Activated T-cell treated with anti-CD3 and anti-CD28 coated beads, Interleukin-2, amount 50 U/mL, for 72 hours (primary cell): ENCODE measurements at regions not wholly inside any gene's neighbourhood (a gene's known extent, or its start where the extent isn't known, plus 50 kb on each side); places are given as distances from the start of the nearest gene placed in this dataset.
"Not testable (repeated sequence)": the region's sequence is repeated elsewhere in the genome, so short reads cannot be mapped to it uniquely, and the experiment has no call there.

ENCODE experiments used
- ATAC-seq, 2 donors: fragments of 150-1000 bp; cut with Tn5 transposase; replicated peaks in 1 of 2; 2 replicates each; pipeline ENCODE4 v1.10.0; 2021; ENCODE audit warnings: moderate library complexity in 2 of 2, mild to moderate bottlenecking in 1 of 2
- DNase-seq, 2 donors: peaks; one replicate each; pipeline ENCODE4 v3.0.0; 2021 to 2022; ENCODE audit warnings: mixed read lengths in 1 of 2
- H3K27ac Mint-ChIP-seq: one replicate; pipeline ENCODE4 v1.8.0; 2022; ENCODE audit warnings: mild to moderate bottlenecking, moderate library complexity, mixed read lengths
- H3K27me3 Mint-ChIP-seq: one replicate; pipeline ENCODE4 v1.8.0; 2022; ENCODE audit warnings: low read depth, mixed read lengths
- H3K36me3 Mint-ChIP-seq, 2 donors: one replicate each; pipeline ENCODE4 v1.8.0; 2022; ENCODE audit warnings: mixed read lengths in 2 of 2, mild to moderate bottlenecking in 1 of 2; ENCODE audit not compliant: insufficient read depth in 2 of 2
- H3K4me1 Mint-ChIP-seq: one replicate; pipeline ENCODE4 v1.8.0; 2022; ENCODE audit warnings: low read depth, mixed read lengths
- H3K4me3 Mint-ChIP-seq, 2 donors: one replicate each; pipeline ENCODE4 v1.8.0; 2022; ENCODE audit warnings: mild to moderate bottlenecking in 2 of 2, mixed read lengths in 2 of 2, moderate library complexity in 2 of 2
- H3K9me3 Mint-ChIP-seq, 2 donors: one replicate each; pipeline ENCODE4 v1.8.0; 2022; ENCODE audit warnings: mixed read lengths in 2 of 2

DNA sequence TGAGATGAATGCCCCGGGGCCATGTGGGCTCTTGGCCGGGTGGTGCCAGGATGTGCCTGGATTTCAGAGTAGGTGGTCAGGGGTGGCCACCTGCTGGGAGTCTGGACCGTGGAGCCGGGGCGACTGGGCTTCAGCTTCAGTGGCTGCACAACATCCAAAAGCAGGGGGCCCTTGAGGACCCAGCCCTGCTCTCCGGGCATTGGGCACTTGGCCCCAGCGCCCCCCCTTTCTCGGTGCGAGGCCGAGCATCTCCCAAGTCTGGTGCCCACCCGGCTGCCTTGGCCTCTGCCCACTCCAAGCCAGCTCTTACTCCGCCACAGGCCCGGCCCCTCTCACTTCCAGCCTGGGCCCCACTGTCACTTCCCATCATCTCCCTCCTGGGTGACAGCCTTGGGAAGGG lies 4429.0 kb upstream of the TPTE start:
- H3K9me3 Mint-ChIP-seq, H3K4me1 Mint-ChIP-seq, H3K4me3 Mint-ChIP-seq, H3K27me3 Mint-ChIP-seq, H3K36me3 Mint-ChIP-seq, H3K27ac Mint-ChIP-seq, DNase-seq, ATAC-seq: not testable (repeated sequence)

DNA sequence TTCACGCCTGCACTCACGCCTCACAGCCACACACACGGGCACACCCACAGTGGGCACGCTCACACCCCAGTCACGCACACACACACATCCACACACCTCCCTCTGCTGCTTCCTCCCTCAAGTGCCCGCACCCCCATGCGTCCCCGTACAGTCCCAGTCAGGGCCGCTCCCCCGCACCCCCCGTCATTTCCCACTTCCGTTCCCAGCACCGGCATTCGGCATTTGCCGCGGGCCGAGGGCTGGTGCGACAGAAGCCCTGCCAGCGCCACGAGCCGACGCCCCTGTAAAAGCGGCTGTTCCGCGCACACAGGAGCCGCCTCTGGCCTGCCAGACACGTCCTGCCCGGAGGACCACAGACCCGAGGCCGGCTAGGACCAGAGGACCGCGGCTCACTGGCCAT lies 4428.0 kb upstream of the TPTE start:
- not testable (repeated sequence) for H3K27ac Mint-ChIP-seq, H3K9me3 Mint-ChIP-seq, H3K4me3 Mint-ChIP-seq, H3K36me3 Mint-ChIP-seq, H3K4me1 Mint-ChIP-seq, H3K27me3 Mint-ChIP-seq
- ATAC-seq: peak; percentile 32 to 65
- DNase-seq: peak in 1 of 2 donors; percentile 18

DNA sequence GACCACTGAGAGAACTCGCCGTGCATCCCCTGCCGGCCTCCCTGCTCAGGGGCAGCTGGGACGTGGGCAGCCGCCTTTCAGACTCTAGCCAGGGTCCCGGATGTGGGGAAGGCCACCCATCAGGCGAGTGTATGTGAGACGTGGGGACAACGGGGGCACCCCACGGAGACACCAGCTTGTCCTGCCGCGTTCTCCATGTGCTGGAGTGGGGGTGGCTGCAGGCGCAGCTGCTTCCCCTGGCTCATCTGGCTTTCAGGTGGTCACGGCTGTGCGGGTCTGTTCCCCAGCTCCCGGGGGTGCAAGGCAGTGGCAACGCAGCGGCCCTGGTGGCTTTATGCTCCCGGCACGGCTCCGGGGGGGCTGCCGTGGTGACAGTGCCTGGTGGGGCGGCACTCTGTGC lies 4427.5 kb upstream of the TPTE start:
- not testable (repeated sequence) for H3K27ac Mint-ChIP-seq, DNase-seq, H3K4me3 Mint-ChIP-seq, ATAC-seq, H3K27me3 Mint-ChIP-seq, H3K9me3 Mint-ChIP-seq, H3K4me1 Mint-ChIP-seq, H3K36me3 Mint-ChIP-seq

- H3K4me3 Mint-ChIP-seq, H3K27ac Mint-ChIP-seq, H3K4me1 Mint-ChIP-seq, ATAC-seq, H3K27me3 Mint-ChIP-seq, H3K9me3 Mint-ChIP-seq, H3K36me3 Mint-ChIP-seq, DNase-seq: not testable (repeated sequence)
Measured at GRCh38 chr21:6095304-6095703, 4426.1 kb upstream of the TPTE start.

GRCh38 chr21:6096560-6097424 lies 4424.6 kb upstream of the TPTE start:
- not testable (repeated sequence) for H3K27me3 Mint-ChIP-seq, H3K4me1 Mint-ChIP-seq, H3K4me3 Mint-ChIP-seq, H3K9me3 Mint-ChIP-seq, DNase-seq, ATAC-seq, H3K36me3 Mint-ChIP-seq, H3K27ac Mint-ChIP-seq

GRCh38 chr21:6097736-6098135 lies 4423.6 kb upstream of the TPTE start:
- H3K4me1 Mint-ChIP-seq, DNase-seq, H3K9me3 Mint-ChIP-seq, H3K27ac Mint-ChIP-seq, H3K4me3 Mint-ChIP-seq, H3K27me3 Mint-ChIP-seq, ATAC-seq, H3K36me3 Mint-ChIP-seq: not testable (repeated sequence)

- ATAC-seq, H3K9me3 Mint-ChIP-seq, H3K27me3 Mint-ChIP-seq, H3K27ac Mint-ChIP-seq, H3K4me3 Mint-ChIP-seq, H3K36me3 Mint-ChIP-seq, H3K4me1 Mint-ChIP-seq, DNase-seq: not testable (repeated sequence)
Measured at GRCh38 chr21:6098191-6098935, 4423.0 kb upstream of the TPTE start.

GRCh38 chr21:6101588-6101987 lies 4419.8 kb upstream of the TPTE start:
- ATAC-seq, H3K4me3 Mint-ChIP-seq, H3K9me3 Mint-ChIP-seq, H3K27ac Mint-ChIP-seq, H3K4me1 Mint-ChIP-seq, DNase-seq, H3K36me3 Mint-ChIP-seq, H3K27me3 Mint-ChIP-seq: not testable (repeated sequence)

GRCh38 chr21:6104546-6104945 lies 4416.8 kb upstream of the TPTE start:
- not testable (repeated sequence) for H3K27ac Mint-ChIP-seq, H3K36me3 Mint-ChIP-seq, H3K9me3 Mint-ChIP-seq, H3K4me3 Mint-ChIP-seq, H3K4me1 Mint-ChIP-seq, ATAC-seq, DNase-seq, H3K27me3 Mint-ChIP-seq

DNA sequence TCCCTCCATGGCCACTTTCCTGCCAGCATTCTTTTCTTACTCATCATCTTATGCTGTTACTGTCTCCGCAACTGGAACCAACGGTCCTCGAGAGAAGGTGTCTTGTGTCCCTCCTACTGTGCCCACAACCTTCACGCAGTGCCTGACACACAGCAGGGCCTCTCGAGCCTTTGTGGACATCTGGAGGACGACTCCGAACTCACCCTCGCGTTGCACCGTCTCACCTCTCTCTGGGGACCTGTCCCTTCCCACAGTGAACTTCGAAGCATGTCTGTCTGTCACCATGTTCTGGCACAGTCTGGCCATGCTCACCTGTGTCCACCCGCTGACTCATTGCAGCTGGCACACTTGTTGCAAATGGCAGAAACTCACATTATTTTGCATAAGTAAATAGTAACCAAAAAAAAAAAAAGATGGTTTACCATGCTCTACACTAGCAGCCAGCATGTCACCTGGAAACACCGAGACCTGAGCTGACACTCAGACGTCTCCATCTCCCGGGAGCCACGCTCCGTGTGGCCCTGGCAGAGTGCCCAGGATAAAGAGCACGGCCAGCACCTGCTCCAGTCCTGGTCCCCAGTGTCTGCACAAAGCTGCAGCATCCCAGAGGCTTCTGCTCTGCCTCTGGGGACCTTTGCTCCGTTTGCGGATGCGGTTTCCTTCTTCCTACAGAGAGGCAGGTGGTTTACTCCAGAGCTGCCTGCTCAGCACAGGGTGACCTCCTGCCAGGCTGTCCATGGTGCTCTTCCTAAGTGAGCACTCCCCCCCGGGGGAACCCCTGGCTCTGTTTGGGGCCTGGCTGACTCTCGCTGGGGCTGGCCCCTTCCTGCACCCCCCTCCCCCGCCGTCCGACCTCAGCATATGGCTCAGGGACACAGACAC lies 4414.5 kb upstream of the TPTE start:
- DNase-seq, H3K36me3 Mint-ChIP-seq, H3K9me3 Mint-ChIP-seq, H3K4me3 Mint-ChIP-seq, H3K27me3 Mint-ChIP-seq, ATAC-seq, H3K27ac Mint-ChIP-seq, H3K4me1 Mint-ChIP-seq: not testable (repeated sequence)

- not testable (repeated sequence) for ATAC-seq, H3K27ac Mint-ChIP-seq, H3K4me1 Mint-ChIP-seq, H3K36me3 Mint-ChIP-seq, H3K27me3 Mint-ChIP-seq, H3K9me3 Mint-ChIP-seq, DNase-seq, H3K4me3 Mint-ChIP-seq
Measured at GRCh38 chr21:6108894-6109293, 4412.5 kb upstream of the TPTE start.

DNA sequence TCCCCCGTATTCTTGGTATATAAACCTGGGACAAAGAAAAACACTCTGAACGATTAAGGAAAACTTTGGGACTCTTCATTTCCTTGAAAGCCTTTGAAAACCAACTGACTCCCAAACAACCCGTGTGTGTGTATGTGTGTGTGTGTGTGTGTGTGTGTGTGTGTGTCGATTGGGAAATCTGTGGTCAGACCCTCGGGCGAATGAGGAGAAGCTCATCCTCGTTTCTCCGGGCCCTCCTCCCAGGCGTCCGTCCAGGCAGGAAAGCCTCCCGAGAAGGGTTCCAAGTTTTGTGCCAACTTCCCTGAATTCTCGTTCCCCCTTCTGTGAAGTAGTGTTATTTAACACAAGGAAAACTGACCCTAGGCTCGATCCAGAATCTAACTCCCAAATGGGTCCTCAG lies 4411.6 kb upstream of the TPTE start:
- not testable (repeated sequence) for H3K27me3 Mint-ChIP-seq, H3K27ac Mint-ChIP-seq, H3K9me3 Mint-ChIP-seq, H3K36me3 Mint-ChIP-seq, DNase-seq, H3K4me3 Mint-ChIP-seq, ATAC-seq, H3K4me1 Mint-ChIP-seq

DNA sequence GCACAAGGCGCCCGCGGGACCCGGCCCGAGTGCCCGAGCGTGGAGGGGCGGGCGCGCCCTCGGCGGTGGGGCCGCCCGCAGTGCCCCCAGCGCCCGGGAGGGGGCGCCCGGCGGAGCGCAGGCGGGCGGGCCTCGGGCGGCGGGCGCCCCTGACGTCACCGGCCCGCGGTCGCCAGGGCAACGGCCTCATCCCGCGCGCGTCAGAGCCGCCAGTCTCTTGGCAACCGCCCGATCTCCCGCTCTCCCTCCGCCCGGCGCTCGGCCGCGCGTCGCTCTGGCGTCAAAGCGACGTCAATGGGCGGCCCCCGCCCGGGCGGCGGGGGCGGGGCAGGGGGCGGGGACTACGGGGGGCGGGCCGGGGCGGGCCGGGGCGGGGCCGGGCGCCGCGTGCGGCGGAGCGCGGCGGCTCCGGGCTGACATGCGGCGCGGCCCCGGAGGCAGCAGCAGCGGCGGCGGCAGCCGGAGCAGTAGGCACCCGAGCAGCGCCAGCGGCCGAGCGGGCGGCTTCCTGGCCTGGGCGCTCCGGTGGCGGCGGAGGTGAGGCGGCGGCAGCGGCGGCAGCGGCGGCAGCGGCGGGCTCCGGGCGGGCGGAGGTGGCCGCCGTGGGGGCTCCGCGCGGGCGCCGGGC lies 4410.6 kb upstream of the TPTE start:
- H3K27ac Mint-ChIP-seq, H3K27me3 Mint-ChIP-seq, H3K36me3 Mint-ChIP-seq, DNase-seq, H3K4me1 Mint-ChIP-seq, H3K4me3 Mint-ChIP-seq, H3K9me3 Mint-ChIP-seq: not testable (repeated sequence)
- peak; percentile 94 to 95 for ATAC-seq
